HG03521 (cell line): ENCODE measurements at regions not wholly inside any gene's neighbourhood (a gene's known extent, or its start where the extent isn't known, plus 50 kb on each side); places are given as distances from the start of the nearest gene placed in this dataset.
"Not testable (repeated sequence)": the region's sequence is repeated elsewhere in the genome, so short reads cannot be mapped to it uniquely, and the experiment has no call there.

Experiments used
- ATAC-seq: cut with Tn5 transposase; IDR thresholded peaks from one replicate; pipeline ENCODE4 v1.9.1; 2021; ENCODE audit warnings: mild to moderate bottlenecking, moderate library complexity; ENCODE audit not compliant: unreplicated experiment

- no peak for ATAC-seq
These were observed 194.0 kb upstream of the TTC29 start for GRCh38 chr4:147139455-147140198.

- ATAC-seq = no peak
These were observed 206.1 kb upstream of the TTC29 start for GRCh38 chr4:147151763-147152162.

- no peak for ATAC-seq
These were observed 212.4 kb upstream of the TTC29 start for GRCh38 chr4:147157860-147158701.

GRCh38 chr4:147160908-147161513 is 215.3 kb upstream of the TTC29 start:
- ATAC-seq = peak; percentile 88

- no peak for ATAC-seq
These were observed 217.6 kb upstream of the TTC29 start for GRCh38 chr4:147163311-147163710.

GRCh38 chr4:147168200-147168599 is 222.5 kb upstream of the TTC29 start:
- not testable (repeated sequence) for ATAC-seq

- no peak for ATAC-seq
These were observed 227.7 kb upstream of the TTC29 start for GRCh38 chr4:147173322-147173721.

GRCh38 chr4:147173797-147174432 is 228.3 kb upstream of the TTC29 start:
- ATAC-seq = no peak

- no peak for ATAC-seq
These were observed 228.9 kb upstream of the TTC29 start for GRCh38 chr4:147174591-147174990.

- ATAC-seq = no peak
These were observed 229.9 kb upstream of the TTC29 start for GRCh38 chr4:147175460-147176025.

GRCh38 chr4:147182041-147182440 is 236.4 kb upstream of the TTC29 start:
- ATAC-seq = no peak

- no peak for ATAC-seq
These were observed 247.0 kb upstream of the TTC29 start for GRCh38 chr4:147192679-147193078.

- no peak for ATAC-seq
These were observed 248.4 kb upstream of the TTC29 start for GRCh38 chr4:147194114-147194513.

- ATAC-seq = no peak
These were observed 248.9 kb upstream of the TTC29 start for GRCh38 chr4:147194604-147195003.

- no peak for ATAC-seq
These were observed 249.7 kb upstream of the TTC29 start for GRCh38 chr4:147195386-147195785.

- no peak for ATAC-seq
These were observed 252.9 kb upstream of the TTC29 start for GRCh38 chr4:147198411-147199051.

GRCh38 chr4:147201016-147201415 is 255.4 kb upstream of the TTC29 start:
- ATAC-seq = no peak

- ATAC-seq = no peak
These were observed 261.1 kb upstream of the TTC29 start for GRCh38 chr4:147206807-147207206.

GRCh38 chr4:147207911-147208310 is 262.2 kb upstream of the TTC29 start:
- no peak for ATAC-seq

GRCh38 chr4:147217655-147218054 is 263.2 kb upstream of the EDNRA start:
- no peak for ATAC-seq
